Common myeloid progenitor, CD34-positive (primary cell): ENCODE measurements at regions not wholly inside any gene's neighbourhood (a gene's known extent, or its start where the extent isn't known, plus 50 kb on each side); places are given as distances from the start of the nearest gene placed in this dataset.

Experiments
- CTCF ChIA-PET: fragments of 350-600 bp; sonication (Branson Sonifier 250); formaldehyde crosslinking; loops from one replicate; lab custom pipeline; 2021; ENCODE audit warnings: antibody characterized with exemption; lab: Charles Lee
- POLR2A ChIA-PET: fragments of 350-600 bp; sonication (Branson Sonifier 250); formaldehyde crosslinking; loops from one replicate; lab custom pipeline; 2021; ENCODE audit warnings: antibody characterized with exemption; lab: Charles Lee
- DNase-seq, 3 donors: peaks; one replicate each; pipeline versions ENCODE4 v3.0.0 to v3.0.0-alpha.2; 2013
- H3K27ac ChIP-seq, 2 experiments: 1 replicate in 1 of 2; 2 replicates in 1 of 2; pipeline ENCODE4 v1.7.0; 2013; ENCODE audit warnings: inconsistent platforms in 2 of 2, low read length in 2 of 2, mild to moderate bottlenecking in 2 of 2, low read depth in 1 of 2, moderate library complexity in 1 of 2; ENCODE audit not compliant: severe bottlenecking in 2 of 2, insufficient read depth in 1 of 2, poor library complexity in 1 of 2
- H3K27me3 ChIP-seq, 5 experiments: replicated peaks in 2 of 5; 1 replicate in 3 of 5; 2 replicates in 2 of 5; pipeline versions ENCODE4 v1.6.1 to v1.7.0; 2013; ENCODE audit warnings: low read length in 4 of 5, mild to moderate bottlenecking in 2 of 5, moderate library complexity in 2 of 5, inconsistent platforms in 1 of 5; ENCODE audit not compliant: insufficient read depth in 5 of 5, control insufficient read depth in 4 of 5
- H3K36me3 ChIP-seq, 4 experiments: 1 replicate in 2 of 4; 2 replicates in 2 of 4; pipeline versions ENCODE4 v1.6.1 to v1.7.0; 2013; ENCODE audit warnings: low read length in 3 of 4, control low read depth in 1 of 4, mild to moderate bottlenecking in 1 of 4; ENCODE audit not compliant: control insufficient read depth in 4 of 4, insufficient read depth in 4 of 4
- H3K4me1 ChIP-seq, 4 experiments: 1 replicate in 3 of 4; 2 replicates in 1 of 4; pipeline versions ENCODE4 v1.6.1 to v1.7.1; 2013; ENCODE audit warnings: low read length in 3 of 4, mild to moderate bottlenecking in 3 of 4, control low read depth in 1 of 4, inconsistent platforms in 1 of 4, moderate library complexity in 1 of 4; ENCODE audit not compliant: control insufficient read depth in 4 of 4, insufficient read depth in 4 of 4; ENCODE audit errors: control extremely low read depth in 1 of 4
- H3K4me3 ChIP-seq, 7 experiments: 1 replicate in 4 of 7; 2 replicates in 3 of 7; pipeline versions ENCODE4 v1.5.1 to v1.7.0; 2013; ENCODE audit warnings: mild to moderate bottlenecking in 7 of 7, low read length in 6 of 7, moderate library complexity in 6 of 7, inconsistent platforms in 2 of 7, low read depth in 2 of 7, control low read depth in 1 of 7; ENCODE audit not compliant: insufficient read depth in 4 of 7, control insufficient read depth in 1 of 7; ENCODE audit errors: extremely low read depth in 1 of 7
- H3K9me3 ChIP-seq, 5 experiments: 1 replicate in 4 of 5; 2 replicates in 1 of 5; pipeline versions ENCODE4 v1.6.1 to v1.7.1; 2013; ENCODE audit warnings: low read length in 4 of 5, mild to moderate bottlenecking in 2 of 5, inconsistent platforms in 1 of 5, low read depth in 1 of 5, moderate library complexity in 1 of 5; ENCODE audit not compliant: control insufficient read depth in 4 of 5, insufficient read depth in 2 of 5; ENCODE audit errors: control extremely low read depth in 1 of 5
- WGBS: methylation state at CpG from one replicate; pipeline ENCODE4 v1.1.5; 2013; ENCODE audit not compliant: insufficient coverage; 5-methylcytosine and 5-hydroxymethylcytosine counted together

DNA sequence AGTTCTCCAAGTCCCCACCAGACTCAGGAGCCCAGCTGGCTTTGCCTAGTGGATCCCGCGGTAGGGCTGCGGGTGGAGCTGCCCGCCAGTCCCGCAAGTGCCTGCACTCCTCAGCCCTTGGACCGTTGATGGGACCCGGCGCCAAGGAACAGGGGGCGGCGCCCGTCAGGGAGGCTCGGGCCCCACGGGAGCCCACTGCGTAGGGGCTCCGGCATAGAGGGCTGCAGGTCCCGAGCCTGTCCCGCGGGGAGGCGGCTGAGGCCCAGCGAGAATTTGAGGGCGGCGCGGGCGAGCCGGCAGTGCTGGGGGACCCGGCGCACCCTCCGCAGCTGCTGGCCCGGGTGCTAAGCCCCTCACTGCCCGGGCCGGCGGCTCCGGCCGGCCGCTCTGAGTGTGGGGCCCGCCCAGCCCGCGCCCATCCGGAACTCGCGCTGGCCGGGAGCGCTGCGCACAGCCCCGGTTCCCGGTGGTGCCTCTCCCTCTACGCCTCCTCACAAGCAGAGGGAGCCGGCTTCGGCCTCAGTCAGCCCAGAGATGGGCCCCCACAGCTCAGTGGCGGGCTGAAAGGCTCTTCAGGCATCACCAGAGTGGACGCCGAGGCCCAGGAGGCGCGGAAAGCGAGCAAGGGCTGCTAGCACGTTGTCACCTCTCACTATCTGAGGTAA, 452.4 kb upstream of the LRFN5 start:
- ChIA-PET CTCF (no interaction called here), POLR2A (no interaction called here)
- H3K4me3 ChIP-seq: no peak overlapping the region
- DNase-seq: no peak
- no peaks in the 10 kb centered on the region for H3K4me1 ChIP-seq
- no peak overlapping the region for H3K27ac ChIP-seq
- no peaks in the 10 kb centered on the region for H3K9me3 ChIP-seq
- WGBS: 96% methylated on average over 44 of the region's 56 CpGs
- H3K27me3 ChIP-seq: no peaks in the 10 kb centered on the region
- H3K36me3 ChIP-seq: no peaks in the 10 kb centered on the region

DNA sequence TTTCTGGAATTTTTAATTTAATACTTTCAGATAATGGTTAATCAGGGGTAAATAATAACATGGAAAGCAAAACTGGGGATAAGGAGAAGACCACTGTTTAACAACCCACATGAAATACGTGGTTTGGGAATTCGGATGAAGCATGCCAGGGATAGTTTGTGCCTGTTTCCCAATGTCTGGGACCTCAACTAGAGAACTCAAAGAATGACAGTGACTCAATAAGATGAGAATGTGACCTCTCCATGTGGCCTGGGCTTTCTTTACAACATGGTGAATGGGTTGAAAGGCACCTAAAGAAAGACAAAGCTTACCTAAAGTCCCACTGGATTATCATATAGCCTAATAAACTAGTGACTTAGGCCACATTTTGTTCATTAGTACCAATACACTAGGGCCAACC, 460.3 kb upstream of the LRFN5 start:
- no peak for DNase-seq
- CTCF ChIA-PET: no interaction called here
- H3K36me3 ChIP-seq: no peaks in the 10 kb centered on the region
- no peaks in the 10 kb centered on the region for H3K9me3 ChIP-seq
- H3K4me1 ChIP-seq: no peaks in the 10 kb centered on the region
- no peak overlapping the region for H3K27ac ChIP-seq
- POLR2A ChIA-PET: no interaction called here
- no peak overlapping the region for H3K4me3 ChIP-seq
- H3K27me3 ChIP-seq: no peaks in the 10 kb centered on the region
- WGBS: 94% methylated on average over 2 of the region's 2 CpGs

DNA sequence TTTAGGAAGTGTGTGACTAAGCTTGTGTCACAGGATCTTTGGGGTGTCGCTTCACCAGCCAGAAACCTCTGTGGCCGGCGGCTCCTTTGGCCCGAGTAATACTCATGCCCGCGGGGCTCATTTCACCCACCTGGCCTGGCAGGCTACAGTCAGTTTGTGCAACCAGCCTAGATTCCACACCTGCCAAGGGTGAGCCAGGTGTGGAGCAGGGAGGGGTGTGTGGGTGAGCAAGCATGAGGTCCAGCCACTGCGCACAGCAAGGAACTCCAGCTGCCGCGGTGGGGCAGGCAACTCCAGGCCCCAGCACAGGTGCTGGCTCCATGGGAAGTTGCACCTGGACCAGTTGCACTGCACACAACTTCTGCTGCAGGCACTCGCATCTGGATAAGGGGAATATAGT, 462.3 kb upstream of the LRFN5 start:
- WGBS: 100% methylated on average over 6 of the region's 10 CpGs

DNA sequence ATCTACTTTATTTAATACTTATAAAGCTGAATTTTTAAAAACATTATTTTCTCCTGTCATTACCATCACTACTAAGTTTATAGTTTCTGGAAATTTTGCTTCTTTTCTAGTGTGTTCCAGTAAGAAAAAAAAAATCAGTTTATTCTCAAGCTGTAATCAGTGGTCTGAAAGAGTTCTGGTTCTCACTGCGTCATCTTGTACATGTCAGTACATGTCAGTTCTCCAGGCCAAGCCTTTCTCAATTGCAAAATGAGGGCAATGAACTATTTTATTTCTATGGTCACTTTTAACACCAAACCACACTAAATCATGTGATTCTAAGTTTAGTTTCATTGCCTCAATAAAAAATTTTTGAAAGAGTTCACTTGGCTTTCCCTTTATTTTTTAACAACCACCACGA, 468.9 kb upstream of the LRFN5 start:
- no peaks in the 10 kb centered on the region for H3K9me3 ChIP-seq
- DNase-seq: no peak
- CTCF ChIA-PET: no interaction called here
- no peaks in the 10 kb centered on the region for H3K4me1 ChIP-seq
- WGBS: 100% methylated on average over 1 of the region's 2 CpGs
- no peak overlapping the region for H3K27ac ChIP-seq
- POLR2A ChIA-PET: no interaction called here
- no peak overlapping the region for H3K4me3 ChIP-seq
- H3K36me3 ChIP-seq: no peaks in the 10 kb centered on the region
- H3K27me3 ChIP-seq: no peaks in the 10 kb centered on the region

More for the DNA sequence above, 462.3 kb upstream of the LRFN5 start:
- DNase-seq: no peak
- no peaks in the 10 kb centered on the region for H3K4me1 ChIP-seq
- no peaks in the 10 kb centered on the region for H3K9me3 ChIP-seq
- POLR2A ChIA-PET: no interaction called here
- no peaks in the 10 kb centered on the region for H3K36me3 ChIP-seq
- H3K27ac ChIP-seq: no peak overlapping the region
- no peak overlapping the region for H3K4me3 ChIP-seq
- no peaks in the 10 kb centered on the region for H3K27me3 ChIP-seq
- CTCF ChIA-PET: no interaction called here

DNA sequence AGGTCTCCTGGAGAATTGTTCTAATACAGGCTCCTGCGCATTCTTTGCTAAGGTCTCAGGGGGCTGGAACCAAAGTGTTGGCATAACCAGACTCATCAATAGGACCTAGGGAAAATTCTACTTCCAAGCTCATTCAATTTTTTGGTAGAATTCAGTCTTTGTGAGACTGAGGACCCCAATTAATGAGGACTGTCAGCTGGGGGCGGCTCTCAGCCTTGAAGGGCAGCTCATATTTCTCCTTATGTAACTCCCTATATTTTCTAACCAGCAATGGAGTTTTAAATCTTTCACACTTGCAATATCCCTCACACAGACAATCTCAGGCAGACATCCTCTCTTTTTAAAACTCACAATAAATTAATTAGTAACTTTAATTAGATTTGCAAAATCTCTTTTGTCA, 476.4 kb upstream of the LRFN5 start:
- Histone ChIP-seq H3K27ac (no peak overlapping the region), H3K4me3 (no peak overlapping the region), H3K27me3 (no peaks in the 10 kb centered on the region), H3K9me3 (no peaks in the 10 kb centered on the region), H3K4me1 (no peaks in the 10 kb centered on the region), H3K36me3 (no peaks in the 10 kb centered on the region)
- WGBS: 100% methylated on average over 1 of the region's 2 CpGs
- POLR2A ChIA-PET: no interaction called here
- no peak for DNase-seq
- CTCF ChIA-PET: no interaction called here

DNA sequence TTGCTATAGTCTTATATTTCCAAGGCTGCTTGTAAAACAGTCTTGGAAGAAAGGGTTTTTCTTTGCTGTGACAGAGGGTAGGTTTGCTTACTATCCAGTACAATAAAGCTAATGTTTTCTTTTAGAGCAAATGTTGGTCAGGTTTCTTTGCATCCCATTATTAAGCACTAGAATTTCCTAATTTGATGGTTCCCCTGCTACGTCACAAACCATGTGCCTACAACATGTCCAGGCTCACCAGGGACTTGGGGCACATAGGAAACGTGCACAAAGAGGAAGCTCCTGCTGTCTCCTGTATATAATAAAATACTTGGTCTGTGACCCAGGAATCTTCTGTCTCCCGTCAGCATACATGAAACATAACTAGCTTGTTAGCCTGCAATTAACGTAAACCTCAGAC, 486.3 kb upstream of the LRFN5 start:
- H3K4me1 ChIP-seq: no peaks in the 10 kb centered on the region
- H3K27me3 ChIP-seq: no peaks in the 10 kb centered on the region
- H3K27ac ChIP-seq: no peak overlapping the region
- no peak overlapping the region for H3K4me3 ChIP-seq
- no peaks in the 10 kb centered on the region for H3K36me3 ChIP-seq
- POLR2A ChIA-PET: no interaction called here
- CTCF ChIA-PET: no interaction called here
- 53% methylated on average over 2 of the region's 4 CpGs for WGBS
- no peak for DNase-seq
- no peaks in the 10 kb centered on the region for H3K9me3 ChIP-seq

DNA sequence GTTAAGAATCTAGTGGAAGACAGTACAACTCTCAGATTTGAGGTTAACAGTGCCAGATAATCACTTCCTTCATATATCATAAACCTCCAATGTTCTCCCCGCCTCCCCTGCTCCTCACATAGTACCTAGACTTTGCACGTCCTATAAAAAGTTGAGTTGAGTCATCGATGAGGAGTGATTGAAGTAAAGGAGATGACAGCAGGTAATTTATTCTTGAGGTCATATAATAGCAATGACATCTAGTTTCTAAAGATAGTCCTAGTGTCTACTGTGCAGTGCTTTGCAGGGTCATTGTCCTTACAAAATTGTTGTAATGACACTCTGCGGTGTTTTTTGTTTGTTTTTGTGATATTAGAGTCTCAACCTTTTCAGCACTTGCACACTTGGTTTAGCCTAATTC, 510.5 kb upstream of the LRFN5 start:
- Histone ChIP-seq H3K27ac (no peak overlapping the region), H3K9me3 (no peaks in the 10 kb centered on the region), H3K4me1 (no peaks in the 10 kb centered on the region), H3K27me3 (no peaks in the 10 kb centered on the region), H3K4me3 (no peak overlapping the region), H3K36me3 (no peaks in the 10 kb centered on the region)
- no CpG with 5 or more reads among the region's 4 CpGs for WGBS
- CTCF ChIA-PET: no interaction called here
- POLR2A ChIA-PET: no interaction called here
- DNase-seq: no peak
